ENCODE measurements at regions not wholly inside any gene's neighbourhood (a gene's known extent, or its start where the extent isn't known, plus 50 kb on each side); places are given as distances from the start of the nearest gene placed in this dataset.

DNA sequence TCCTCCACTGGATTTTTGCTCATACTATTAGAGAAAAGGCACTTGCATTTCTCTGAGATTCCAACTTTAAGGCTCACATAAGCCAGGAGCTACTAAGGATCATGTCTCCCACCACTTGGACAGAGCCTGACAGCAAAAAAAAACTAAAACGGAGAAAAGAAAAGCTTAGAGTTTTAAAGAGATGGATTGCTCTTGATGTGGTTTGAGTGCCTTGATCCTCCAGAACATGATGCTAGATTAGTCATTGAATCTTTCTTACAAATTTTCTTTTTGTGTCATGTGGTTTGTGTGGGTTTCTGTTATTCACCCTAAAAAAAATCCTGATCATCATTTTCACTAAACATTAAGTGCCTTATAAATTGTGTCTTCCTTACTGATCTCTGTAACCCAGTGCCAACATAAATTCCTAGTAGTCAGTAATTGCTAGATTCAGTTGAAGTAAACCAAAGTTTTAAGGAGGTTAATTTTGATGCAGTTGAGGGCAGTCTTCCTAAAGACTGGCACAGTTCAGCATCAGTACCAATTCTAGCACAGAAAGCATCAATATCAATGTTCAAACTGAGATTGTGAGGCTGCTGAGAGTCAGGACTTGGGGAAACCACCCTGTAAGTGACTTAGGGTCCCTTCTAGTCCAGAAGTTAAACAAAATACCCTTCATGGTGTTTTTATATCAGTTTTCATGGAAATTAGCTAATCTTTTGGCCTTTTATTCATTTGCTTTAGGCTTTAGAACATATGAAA is 206.3 kb downstream of the RAD51AP2 start:
- ChIA-PET POLR2A (no interaction called here), CTCF (no interaction called here)
- H3K4me1 ChIP-seq (ENCODE audit: control insufficient read depth in 1 of 2, extremely low read depth in 1 of 2, insufficient read depth in 2 of 2, low read length in 2 of 2): no peaks in the 10 kb centered on the region
- no peaks in the 10 kb centered on the region for H3K36me3 ChIP-seq (ENCODE audit: control insufficient read depth in 2 of 2, extremely low read depth in 1 of 2, insufficient read depth in 1 of 2, low read length in 1 of 2)
- H3K4me3 ChIP-seq (ENCODE audit: control insufficient read depth in 1 of 2, extremely low read depth in 1 of 2, low read length in 1 of 2): no peak overlapping the region
- no peak overlapping the region for H3K27ac Mint-ChIP-seq
- peaks cover 0 to 3% of the 10 kb centered on the region in 2 experiments for H3K27me3 ChIP-seq (replicated peaks in 1 of 2; ENCODE audit: control insufficient read depth in 2 of 2, extremely low read depth in 1 of 2, insufficient read depth in 2 of 2, low read length in 1 of 2)
- no CpG with 5 or more reads among the region's 1 CpG for whole genome bisulfite sequencing (ENCODE audit: insufficient coverage)
- no peak overlapping the region for H3K27ac ChIP-seq (ENCODE audit: low read length)
- H3K9me3 Mint-ChIP-seq: peaks cover 0 to 3% (median 0%) of the 10 kb centered on the region in 3 donors
- no peak overlapping the region for H3K4me3 Mint-ChIP-seq
- no peaks in the 10 kb centered on the region for H3K9me3 ChIP-seq
- no peak for ATAC-seq (replicated peaks in 1 of 4)
- no peaks in the 10 kb centered on the region for H3K4me1 Mint-ChIP-seq
- no peaks in the 10 kb centered on the region for H3K36me3 Mint-ChIP-seq
- peaks cover 0 to 4% of the 10 kb centered on the region in 2 donors for H3K27me3 Mint-ChIP-seq
- DNase-seq: no peak

DNA sequence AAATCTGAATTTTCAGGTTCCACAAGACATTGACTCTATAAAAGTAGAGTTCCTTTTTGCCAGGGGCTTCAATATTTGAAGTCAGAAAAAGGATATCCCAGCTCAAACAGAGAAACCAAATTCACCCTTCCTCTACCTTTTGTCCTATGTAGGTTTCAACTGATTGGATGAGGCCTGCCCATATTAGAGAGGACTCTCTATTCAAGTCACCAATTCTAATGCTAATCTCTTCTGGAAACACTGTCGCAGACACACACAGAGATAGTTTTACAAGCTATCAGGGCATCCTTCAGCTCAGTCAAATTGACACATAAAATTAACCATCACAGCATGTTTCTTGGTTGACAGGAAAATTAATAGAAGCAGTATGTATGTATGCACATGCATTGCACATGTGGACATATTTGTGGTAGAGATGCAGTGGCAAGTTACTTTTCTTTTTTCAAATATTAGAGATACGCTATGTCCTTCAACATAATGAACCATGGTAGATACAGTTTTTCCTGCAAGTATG is 207.1 kb downstream of the RAD51AP2 start:
- H3K36me3 ChIP-seq (ENCODE audit: control insufficient read depth in 2 of 2, extremely low read depth in 1 of 2, insufficient read depth in 1 of 2, low read length in 1 of 2): no peaks in the 10 kb centered on the region
- Mint-ChIP-seq H3K4me1 (no peaks in the 10 kb centered on the region), H3K36me3 (no peaks in the 10 kb centered on the region), H3K4me3 (no peak overlapping the region), H3K27ac (no peak overlapping the region), H3K27me3 (peaks cover 0 to 4% of the 10 kb centered on the region in 2 donors), H3K9me3 (peaks cover 0 to 3% (median 0%) of the 10 kb centered on the region in 3 donors)
- H3K27me3 ChIP-seq (replicated peaks in 1 of 2; ENCODE audit: control insufficient read depth in 2 of 2, extremely low read depth in 1 of 2, insufficient read depth in 2 of 2, low read length in 1 of 2): peaks cover 0 to 3% of the 10 kb centered on the region in 2 experiments
- ChIA-PET CTCF (no interaction called here), POLR2A (no interaction called here)
- DNase-seq (no peak), ATAC-seq (replicated peaks in 1 of 4) (no peak)
- no peak overlapping the region for H3K27ac ChIP-seq (ENCODE audit: low read length)
- H3K4me1 ChIP-seq (ENCODE audit: control insufficient read depth in 1 of 2, extremely low read depth in 1 of 2, insufficient read depth in 2 of 2, low read length in 2 of 2): no peaks in the 10 kb centered on the region
- H3K4me3 ChIP-seq (ENCODE audit: control insufficient read depth in 1 of 2, extremely low read depth in 1 of 2, low read length in 1 of 2): no peak overlapping the region
- no peaks in the 10 kb centered on the region for H3K9me3 ChIP-seq
- WGBS (ENCODE audit: insufficient coverage): no CpG with 5 or more reads among the region's 2 CpGs

DNA sequence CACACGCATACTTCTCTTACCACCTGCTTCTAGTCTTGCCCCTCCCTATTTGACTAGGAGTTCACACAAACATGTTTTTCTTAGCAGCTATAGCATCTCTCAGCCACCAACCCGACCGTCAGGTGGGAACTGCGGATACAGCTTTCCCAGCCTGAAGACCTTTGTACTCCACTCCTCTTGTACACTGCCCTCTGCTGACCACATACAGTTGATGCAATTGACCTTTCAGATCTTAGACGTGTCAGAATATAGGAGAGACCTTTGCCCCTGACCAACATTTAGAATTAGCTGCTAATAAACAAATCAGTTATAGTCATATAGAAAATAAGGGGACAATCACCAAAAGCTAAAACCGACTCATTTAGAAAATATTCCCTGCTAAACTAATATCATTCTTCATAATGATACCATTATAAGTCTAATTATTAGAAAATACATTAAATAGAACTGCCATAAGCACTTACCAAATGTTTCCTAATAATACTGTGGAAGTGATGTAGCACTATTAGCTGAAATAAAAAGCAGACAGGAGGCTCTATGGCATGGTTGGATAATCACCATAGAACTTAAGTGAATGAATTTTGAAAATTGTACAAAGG is 208.4 kb downstream of the RAD51AP2 start:
- WGBS (ENCODE audit: insufficient coverage): 40% methylated on average over 4 of the region's 6 CpGs
- H3K4me3 Mint-ChIP-seq: no peak overlapping the region
- ChIA-PET POLR2A (no interaction called here), CTCF (interaction anchor here in 1 of 2 donors (1.0 kb wide), 1 partner anchor 538 kb away, joined by 3 read pairs; no protein-coding TSS in a partner anchor)
- H3K4me1 ChIP-seq (ENCODE audit: control insufficient read depth in 1 of 2, extremely low read depth in 1 of 2, insufficient read depth in 2 of 2, low read length in 2 of 2): no peaks in the 10 kb centered on the region
- no peak for ATAC-seq (replicated peaks in 1 of 4)
- no peaks in the 10 kb centered on the region for H3K36me3 ChIP-seq (ENCODE audit: control insufficient read depth in 2 of 2, extremely low read depth in 1 of 2, insufficient read depth in 1 of 2, low read length in 1 of 2)
- no peak overlapping the region for H3K27ac Mint-ChIP-seq
- H3K27me3 ChIP-seq (replicated peaks in 1 of 2; ENCODE audit: control insufficient read depth in 2 of 2, extremely low read depth in 1 of 2, insufficient read depth in 2 of 2, low read length in 1 of 2): peaks cover 0 to 3% of the 10 kb centered on the region in 2 experiments
- no peaks in the 10 kb centered on the region for H3K9me3 Mint-ChIP-seq
- H3K27ac ChIP-seq (ENCODE audit: low read length): no peak overlapping the region
- no peaks in the 10 kb centered on the region for H3K36me3 Mint-ChIP-seq
- H3K9me3 ChIP-seq: no peaks in the 10 kb centered on the region
- no peak overlapping the region for H3K4me3 ChIP-seq (ENCODE audit: control insufficient read depth in 1 of 2, extremely low read depth in 1 of 2, low read length in 1 of 2)
- DNase-seq: no peak
- H3K4me1 Mint-ChIP-seq: no peaks in the 10 kb centered on the region
- peaks cover 0 to 4% of the 10 kb centered on the region in 2 donors for H3K27me3 Mint-ChIP-seq

DNA sequence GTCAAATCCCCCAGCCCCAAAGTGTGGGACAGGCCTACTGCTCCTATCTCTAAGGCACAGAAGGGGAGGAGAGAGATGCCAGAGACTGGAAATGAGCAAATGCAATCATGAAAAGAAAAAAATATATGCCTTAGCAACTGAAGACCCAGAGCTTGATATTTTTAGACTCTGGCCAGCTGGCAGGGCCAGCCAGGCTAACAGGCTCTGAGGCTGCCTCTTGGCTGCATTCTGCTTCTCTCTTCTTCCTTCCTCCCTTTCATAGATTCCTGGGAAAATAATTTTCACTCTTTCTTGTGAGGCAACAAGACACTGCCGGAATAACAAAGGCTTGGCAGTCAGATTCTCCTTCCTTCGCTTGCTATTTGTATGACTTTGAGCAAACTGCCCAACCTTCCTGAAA is 209.1 kb downstream of the RAD51AP2 start:
- no CpG with 5 or more reads among the region's 2 CpGs for WGBS (ENCODE audit: insufficient coverage)
- Mint-ChIP-seq H3K4me3 (no peak overlapping the region), H3K27ac (no peak overlapping the region), H3K9me3 (no peaks in the 10 kb centered on the region), H3K4me1 (no peaks in the 10 kb centered on the region), H3K27me3 (peaks cover 0 to 4% of the 10 kb centered on the region in 2 donors), H3K36me3 (no peaks in the 10 kb centered on the region)
- Histone ChIP-seq H3K27ac (ENCODE audit: low read length) (no peak overlapping the region), H3K4me1 (ENCODE audit: control insufficient read depth in 1 of 2, extremely low read depth in 1 of 2, insufficient read depth in 2 of 2, low read length in 2 of 2) (no peaks in the 10 kb centered on the region), H3K27me3 (replicated peaks in 1 of 2; ENCODE audit: control insufficient read depth in 2 of 2, extremely low read depth in 1 of 2, insufficient read depth in 2 of 2, low read length in 1 of 2) (peaks cover 0 to 3% of the 10 kb centered on the region in 2 experiments), H3K4me3 (ENCODE audit: control insufficient read depth in 1 of 2, extremely low read depth in 1 of 2, low read length in 1 of 2) (no peak overlapping the region), H3K9me3 (no peaks in the 10 kb centered on the region), H3K36me3 (ENCODE audit: control insufficient read depth in 2 of 2, extremely low read depth in 1 of 2, insufficient read depth in 1 of 2, low read length in 1 of 2) (no peaks in the 10 kb centered on the region)
- POLR2A ChIA-PET: no interaction called here
- ATAC-seq (replicated peaks in 1 of 4) (no peak), DNase-seq (no peak)
- CTCF ChIA-PET: no interaction called here

DNA sequence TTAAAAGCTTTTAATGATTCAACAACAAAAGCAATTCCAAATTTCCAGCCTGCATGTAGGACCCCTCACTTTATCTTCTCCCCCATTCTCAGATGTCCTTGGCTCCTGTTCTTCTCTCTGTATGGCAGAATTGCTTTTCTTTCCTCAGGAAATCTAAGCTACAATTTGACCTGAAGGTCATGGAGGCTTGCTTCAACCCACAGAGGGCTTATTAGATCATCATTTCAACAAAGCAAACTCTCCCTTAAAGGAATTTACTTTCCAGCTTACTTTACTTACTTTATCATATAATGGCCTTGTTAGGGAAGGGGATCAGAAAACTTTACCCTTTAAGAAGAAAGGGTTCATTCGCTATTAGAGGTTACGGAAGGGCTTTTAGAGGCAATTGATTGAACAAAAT is 211.5 kb downstream of the RAD51AP2 start:
- Histone ChIP-seq H3K27me3 (replicated peaks in 1 of 2; ENCODE audit: control insufficient read depth in 2 of 2, extremely low read depth in 1 of 2, insufficient read depth in 2 of 2, low read length in 1 of 2) (peaks cover 0 to 3% of the 10 kb centered on the region in 2 experiments), H3K9me3 (no peaks in the 10 kb centered on the region), H3K27ac (ENCODE audit: low read length) (no peak overlapping the region), H3K36me3 (ENCODE audit: control insufficient read depth in 2 of 2, extremely low read depth in 1 of 2, insufficient read depth in 1 of 2, low read length in 1 of 2) (no peaks in the 10 kb centered on the region), H3K4me1 (ENCODE audit: control insufficient read depth in 1 of 2, extremely low read depth in 1 of 2, insufficient read depth in 2 of 2, low read length in 2 of 2) (no peaks in the 10 kb centered on the region), H3K4me3 (ENCODE audit: control insufficient read depth in 1 of 2, extremely low read depth in 1 of 2, low read length in 1 of 2) (no peak overlapping the region)
- Mint-ChIP-seq H3K4me3 (no peak overlapping the region), H3K27ac (no peak overlapping the region), H3K4me1 (no peaks in the 10 kb centered on the region), H3K27me3 (peaks cover 0 to 7% of the 10 kb centered on the region in 2 donors), H3K9me3 (peaks cover 0 to 4% (median 0%) of the 10 kb centered on the region in 3 donors), H3K36me3 (no peaks in the 10 kb centered on the region)
- DNase-seq (no peak), ATAC-seq (replicated peaks in 1 of 4) (no peak)
- no CpG with 5 or more reads among the region's 2 CpGs for WGBS (ENCODE audit: insufficient coverage)
- ChIA-PET POLR2A (no interaction called here), CTCF (no interaction called here)

DNA sequence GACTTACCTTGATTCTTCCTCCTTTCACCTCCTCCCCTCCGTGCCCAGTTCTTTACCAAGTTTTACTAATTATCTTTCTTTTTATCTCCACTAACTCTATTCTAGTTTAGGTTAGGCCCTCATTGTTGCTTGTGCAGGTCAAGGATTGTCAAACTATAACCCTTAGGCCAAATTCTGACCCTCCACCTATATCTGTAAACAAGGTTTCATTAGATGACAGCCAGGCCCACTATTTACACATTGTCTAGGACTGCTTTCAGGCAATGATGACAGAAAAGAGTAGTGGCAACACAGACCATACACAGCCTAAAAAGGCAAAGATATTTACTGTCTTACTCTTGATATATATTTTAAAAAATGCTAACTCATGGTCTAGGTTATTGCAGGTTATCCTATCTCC is 212.0 kb downstream of the RAD51AP2 start:
- peaks cover 0 to 9% (median 5%) of the 10 kb centered on the region in 3 donors for H3K9me3 Mint-ChIP-seq
- no peaks in the 10 kb centered on the region for H3K4me1 Mint-ChIP-seq
- no peaks in the 10 kb centered on the region for H3K36me3 Mint-ChIP-seq
- H3K27ac Mint-ChIP-seq: no peak overlapping the region
- H3K27ac ChIP-seq (ENCODE audit: low read length): no peak overlapping the region
- ChIA-PET POLR2A (no interaction called here), CTCF (no interaction called here)
- no peaks in the 10 kb centered on the region for H3K9me3 ChIP-seq
- H3K4me3 Mint-ChIP-seq: no peak overlapping the region
- no CpG with 5 or more reads among the region's 1 CpG for WGBS (ENCODE audit: insufficient coverage)
- H3K27me3 Mint-ChIP-seq: peaks cover 3 to 12% of the 10 kb centered on the region in 2 donors
- H3K36me3 ChIP-seq (ENCODE audit: control insufficient read depth in 2 of 2, extremely low read depth in 1 of 2, insufficient read depth in 1 of 2, low read length in 1 of 2): no peaks in the 10 kb centered on the region
- no peak for ATAC-seq (replicated peaks in 1 of 4)
- no peak for DNase-seq
- no peak overlapping the region for H3K4me3 ChIP-seq (ENCODE audit: control insufficient read depth in 1 of 2, extremely low read depth in 1 of 2, low read length in 1 of 2)
- no peaks in the 10 kb centered on the region for H3K4me1 ChIP-seq (ENCODE audit: control insufficient read depth in 1 of 2, extremely low read depth in 1 of 2, insufficient read depth in 2 of 2, low read length in 2 of 2)
- peaks cover 0 to 3% of the 10 kb centered on the region in 2 experiments for H3K27me3 ChIP-seq (replicated peaks in 1 of 2; ENCODE audit: control insufficient read depth in 2 of 2, extremely low read depth in 1 of 2, insufficient read depth in 2 of 2, low read length in 1 of 2)
